Muscle of back (tissue), 3 donors: ENCODE measurements at regions not wholly inside any gene's neighbourhood (a gene's known extent, or its start where the extent isn't known, plus 50 kb on each side); places are given as distances from the start of the nearest gene placed in this dataset.
"Not testable (repeated sequence)": the region's sequence is repeated elsewhere in the genome, so short reads cannot be mapped to it uniquely, and the experiment has no call there.

Source experiments
- DNase-seq, 3 donors: peaks; one replicate each; pipeline versions ENCODE4 v3.0.0 to v3.0.0-alpha.2; 2013

DNA sequence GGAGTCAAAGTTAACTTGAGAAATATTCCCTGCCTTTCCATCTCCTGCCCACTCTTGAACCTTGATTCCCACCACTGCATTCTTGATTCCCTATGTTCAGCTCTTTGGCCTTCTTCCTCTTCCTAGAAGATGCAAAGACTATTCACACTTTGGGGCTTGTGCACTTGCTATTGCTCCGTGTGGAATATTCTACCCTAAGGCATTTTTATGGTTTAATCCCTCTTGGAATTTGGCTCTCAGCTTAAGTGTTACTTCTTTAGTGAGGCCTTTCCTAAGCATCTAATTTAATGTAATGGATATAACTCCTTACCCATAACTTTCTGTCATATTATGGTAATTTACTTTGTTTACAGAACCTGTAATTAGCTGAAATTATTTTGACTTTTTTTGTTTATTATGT, 318.9 kb upstream of the COL8A1 start:
- DNase-seq = no peak

GRCh38 chr3:99317201-99317600, 321.2 kb upstream of the COL8A1 start:
- DNase-seq = no peak

GRCh38 chr3:99315896-99316295, 322.5 kb upstream of the COL8A1 start:
- no peak for DNase-seq

DNA sequence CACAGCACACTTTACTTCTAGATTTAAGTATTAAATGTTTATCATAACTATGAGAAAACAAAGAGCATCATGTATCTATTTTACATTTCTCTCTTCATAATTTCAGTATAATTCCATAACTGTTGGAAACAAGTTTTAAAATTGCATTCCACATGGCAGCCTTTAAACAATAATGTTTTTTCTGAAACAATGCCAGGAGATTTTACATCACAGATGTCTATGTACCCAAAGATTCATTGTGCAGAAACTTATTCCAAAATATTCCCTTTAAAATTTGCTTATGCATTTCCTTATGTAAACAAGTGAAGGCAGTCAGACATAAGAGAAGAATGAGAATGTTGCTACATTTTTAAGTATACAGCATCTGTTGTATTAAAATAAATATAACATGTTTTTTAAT, 324.9 kb upstream of the COL8A1 start:
- no peak for DNase-seq

DNA sequence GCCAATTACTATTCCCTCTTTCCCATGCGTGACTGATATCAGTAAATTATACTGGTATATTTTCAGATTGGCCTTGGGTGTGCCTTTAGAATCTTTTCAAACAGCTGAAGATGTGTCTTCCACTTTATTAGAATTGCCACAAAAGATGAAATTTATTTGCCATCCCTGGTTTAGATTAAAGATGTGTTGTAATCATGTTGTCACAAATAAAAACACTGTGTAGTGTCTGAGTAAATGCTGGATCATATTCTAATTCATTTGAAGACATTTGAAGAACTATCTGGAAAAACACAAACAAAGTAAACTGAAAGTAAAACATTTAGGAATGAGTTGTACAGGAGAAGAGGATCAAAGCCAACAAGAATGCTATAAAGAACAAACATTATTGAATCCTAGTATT, 339.7 kb upstream of the COL8A1 start:
- no peak for DNase-seq

DNA sequence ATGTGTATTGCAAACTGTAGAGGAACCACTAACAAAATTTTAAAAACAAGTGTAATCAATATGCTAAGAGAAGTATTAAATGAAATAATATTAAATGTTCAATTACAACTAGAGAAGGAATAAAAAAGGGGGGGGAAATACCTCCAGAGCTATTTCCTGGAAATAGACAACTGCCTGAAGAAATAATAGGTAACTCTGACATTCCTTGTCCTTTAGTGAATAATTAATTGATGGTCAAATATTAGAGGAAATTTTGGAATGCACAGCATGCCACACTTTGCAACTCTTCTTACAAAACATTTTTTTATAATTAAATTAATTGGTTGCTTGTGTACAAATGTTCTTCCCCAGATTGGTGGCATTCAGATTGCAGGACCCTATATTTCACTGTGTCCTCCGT, 342.6 kb upstream of the COL8A1 start:
- no peak for DNase-seq

DNA sequence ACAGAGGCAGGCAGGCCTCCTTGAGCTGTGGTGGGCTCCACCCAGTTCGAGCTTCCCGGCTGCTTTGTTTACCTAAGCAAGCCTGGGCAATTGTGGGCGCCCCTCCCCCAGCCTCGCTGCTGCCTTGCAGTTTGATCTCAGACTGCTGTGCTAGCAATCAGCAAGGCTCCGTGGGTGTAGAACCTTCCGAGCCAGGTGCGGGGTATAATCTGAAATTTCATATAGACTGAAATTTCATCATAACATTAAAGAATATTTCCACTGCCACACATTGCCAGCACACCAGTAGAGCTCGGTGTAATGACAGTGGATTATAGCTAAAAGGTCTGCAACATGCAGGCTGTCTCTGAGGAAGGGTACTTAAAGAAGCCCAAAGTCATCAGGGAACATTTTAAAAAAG, 344.3 kb upstream of the COL8A1 start:
- DNase-seq = not testable (repeated sequence)

DNA sequence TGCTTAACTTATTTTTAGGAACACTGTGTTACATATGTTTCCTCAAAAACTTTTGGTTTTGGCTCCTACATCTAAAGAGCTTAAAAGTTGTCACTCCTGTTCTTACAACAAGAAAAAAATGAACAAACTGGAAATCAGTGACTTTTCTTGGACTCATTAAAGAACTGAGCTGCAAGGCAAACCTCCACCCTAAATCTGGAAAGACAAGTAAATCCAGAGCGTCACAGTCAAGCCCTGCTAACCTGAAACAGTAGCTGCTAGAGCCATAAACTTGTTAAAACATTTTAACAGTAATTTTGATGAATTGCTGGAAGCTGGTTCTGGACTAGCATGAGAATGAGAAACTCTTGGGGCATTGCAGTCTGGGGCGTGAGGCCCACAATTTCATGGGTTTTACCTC, 350.5 kb upstream of the COL8A1 start:
- no peak for DNase-seq

- no peak for DNase-seq
Measured at GRCh38 chr3:99286266-99286845, 352.0 kb upstream of the COL8A1 start.

DNA sequence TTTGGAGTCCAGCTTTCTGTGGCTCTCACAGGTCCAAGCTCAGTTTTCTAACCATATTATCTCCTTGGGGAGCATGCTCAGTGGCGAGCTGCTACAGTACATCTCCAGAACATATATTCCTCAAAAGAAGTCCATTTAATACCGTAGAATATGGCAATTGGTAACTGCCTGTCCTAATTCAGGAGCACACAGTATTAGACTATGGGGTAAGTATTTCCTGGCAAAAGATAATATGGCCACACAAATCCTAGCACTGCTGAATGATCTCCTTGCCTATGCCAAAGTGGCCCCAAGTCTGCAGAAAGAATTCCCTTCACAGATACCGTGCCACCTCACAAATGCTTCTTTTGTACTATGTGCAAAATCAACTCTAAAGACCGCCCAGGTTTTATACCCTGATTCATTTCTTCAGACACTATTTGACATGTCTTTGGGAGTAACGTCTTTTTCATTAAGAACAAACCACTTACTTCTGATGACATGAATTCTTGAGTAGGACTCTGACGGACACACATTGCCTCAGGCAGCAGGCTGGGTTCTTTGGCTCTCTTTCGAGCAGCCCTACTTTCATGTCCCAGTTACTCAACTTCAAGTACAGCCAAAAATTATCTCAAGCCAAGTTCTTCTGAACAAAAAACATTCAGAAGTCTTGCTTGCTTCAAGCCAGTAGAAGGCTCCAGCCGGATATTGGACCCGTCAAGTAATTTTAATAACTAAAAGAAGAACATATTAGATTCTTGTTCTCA, 368.3 kb upstream of the DCBLD2 start:
- DNase-seq = peak in 2 of 3 donors; percentile 16 to 34

DNA sequence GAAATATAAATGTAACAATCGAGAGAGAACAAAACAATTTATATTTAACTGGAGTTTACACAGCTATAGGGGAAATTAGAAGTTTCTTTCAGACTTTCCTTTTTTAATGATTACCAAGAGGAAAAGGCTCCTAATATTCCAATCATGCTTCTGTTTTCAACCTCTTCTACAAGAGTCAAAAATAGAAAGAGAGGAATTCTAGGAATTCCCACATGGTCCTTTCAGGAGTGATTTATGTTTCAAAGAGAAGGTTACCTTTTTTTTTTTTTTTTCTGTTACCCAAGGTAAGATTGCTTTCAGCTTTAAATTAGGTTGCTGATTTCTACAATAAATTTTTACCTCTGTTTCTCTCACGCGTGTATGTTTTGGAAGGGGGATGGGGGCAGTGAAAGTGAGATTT, 355.3 kb upstream of the DCBLD2 start:
- DNase-seq = no peak

DNA sequence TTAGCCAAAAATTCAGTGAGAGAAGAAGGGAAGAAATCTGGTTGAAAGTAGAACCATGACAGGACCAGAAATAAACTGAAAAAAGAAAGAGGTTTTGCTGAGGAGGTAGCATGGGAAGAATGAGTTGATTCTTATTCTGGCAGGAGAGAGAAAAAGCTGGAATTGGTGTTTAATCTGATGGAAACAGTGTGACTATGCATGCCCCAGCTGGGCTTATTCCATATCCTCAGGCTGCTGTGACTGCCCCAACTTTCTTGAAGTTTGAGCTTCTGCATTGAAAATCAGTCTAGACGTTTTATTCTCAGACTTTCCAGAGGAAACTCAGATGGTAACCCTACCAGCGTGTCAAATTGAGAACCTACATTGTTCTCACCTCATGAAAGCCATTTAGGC, 352.5 kb upstream of the DCBLD2 start:
- DNase-seq = no peak

DNA sequence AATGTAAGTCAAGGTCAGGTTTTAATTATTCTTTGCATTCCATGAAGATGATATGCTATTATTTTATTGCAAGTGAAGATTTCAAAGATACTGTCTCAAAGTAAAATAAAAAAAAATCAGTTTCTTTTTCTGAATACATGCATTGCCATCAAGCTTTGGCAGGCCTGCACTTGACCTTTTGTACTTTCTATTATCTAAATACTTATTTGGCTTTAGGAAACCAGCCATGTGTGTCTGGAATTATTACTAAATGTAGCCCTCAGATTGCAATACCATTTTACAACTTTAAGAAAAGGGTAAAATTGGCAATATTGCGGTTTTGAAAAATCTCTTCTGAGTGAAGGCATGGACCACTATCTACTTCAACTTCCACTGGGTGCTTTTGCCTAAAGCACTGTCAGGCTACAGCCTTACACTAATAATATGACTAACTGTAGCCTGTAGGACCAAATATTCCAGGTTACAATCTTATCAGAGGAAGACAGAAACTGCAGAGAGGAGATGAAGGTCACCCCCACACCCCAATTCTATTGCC, 349.4 kb upstream of the DCBLD2 start:
- peak in 1 of 3 donors; percentile 24 for DNase-seq

GRCh38 chr3:99250272-99250671, 348.8 kb upstream of the DCBLD2 start:
- peak in 1 of 3 donors; percentile 45 for DNase-seq

DNA sequence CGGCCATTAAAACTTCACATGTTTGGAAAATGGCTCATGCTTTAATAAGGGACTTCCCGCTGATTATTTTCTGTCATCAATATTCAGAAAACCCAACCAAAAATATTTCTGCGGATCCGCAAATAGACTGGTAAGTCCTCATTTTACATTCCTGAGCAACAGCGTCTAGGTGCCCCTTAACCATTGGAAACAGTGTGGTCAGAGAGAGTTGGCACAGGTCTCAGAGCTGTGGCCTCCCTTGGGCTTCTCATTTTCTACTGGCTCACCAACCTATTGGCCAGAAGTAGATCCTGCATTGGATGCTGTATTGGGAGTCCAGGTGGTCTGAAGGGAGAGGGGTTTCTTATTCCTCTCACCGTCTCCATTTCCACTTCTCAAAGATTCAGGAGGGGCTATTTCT, 348.1 kb upstream of the DCBLD2 start:
- DNase-seq = no peak

DNA sequence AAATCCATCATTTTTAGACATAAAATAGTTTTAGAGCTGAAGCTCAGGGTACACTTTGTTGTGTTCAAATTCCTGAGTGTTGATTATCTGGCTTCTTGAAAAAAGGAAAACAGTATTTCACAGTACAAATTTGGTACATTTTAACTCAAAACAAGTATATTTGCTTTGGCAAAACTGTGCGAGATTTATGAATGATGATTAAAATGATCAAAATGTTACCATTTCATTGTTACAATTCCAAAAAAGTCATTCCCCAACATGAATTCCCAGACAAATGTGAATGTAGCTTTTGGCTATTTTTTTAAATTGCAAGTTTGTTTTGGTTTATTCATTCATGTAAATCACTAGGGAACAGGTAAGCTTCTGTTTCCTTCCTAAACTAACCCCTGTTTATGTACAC, 347.4 kb upstream of the DCBLD2 start:
- DNase-seq = no peak

- no peak for DNase-seq
Measured at GRCh38 chr3:99248130-99248529, 346.6 kb upstream of the DCBLD2 start.

GRCh38 chr3:99246010-99246654, 344.6 kb upstream of the DCBLD2 start:
- DNase-seq = peak in 1 of 3 donors; percentile 20

GRCh38 chr3:99242271-99242670, 340.8 kb upstream of the DCBLD2 start:
- peak in 1 of 3 donors; percentile 38 for DNase-seq

DNA sequence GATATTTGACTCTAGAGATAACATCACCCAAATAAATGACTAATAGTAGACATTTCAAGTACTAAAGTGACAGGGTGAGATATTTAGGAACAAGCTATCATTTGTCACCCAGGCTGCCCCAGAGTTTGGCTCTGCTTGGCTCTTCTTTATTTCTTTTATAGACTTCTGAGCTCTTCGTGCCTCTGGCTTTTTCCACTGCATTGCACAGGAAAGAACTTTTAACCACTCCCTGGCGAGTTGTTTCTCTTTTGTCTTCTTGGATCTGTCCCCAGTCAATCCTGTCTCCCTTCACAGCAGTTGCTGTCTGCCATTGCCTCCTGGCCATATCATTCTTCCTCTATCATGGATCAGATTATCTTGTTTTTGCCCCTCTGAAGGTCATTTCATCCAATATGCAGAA, 339.2 kb upstream of the DCBLD2 start:
- no peak for DNase-seq

- DNase-seq = no peak
Measured at GRCh38 chr3:99236576-99236975, 335.1 kb upstream of the DCBLD2 start.

- DNase-seq = no peak
Measured at GRCh38 chr3:99232696-99233095, 331.2 kb upstream of the DCBLD2 start.

DNA sequence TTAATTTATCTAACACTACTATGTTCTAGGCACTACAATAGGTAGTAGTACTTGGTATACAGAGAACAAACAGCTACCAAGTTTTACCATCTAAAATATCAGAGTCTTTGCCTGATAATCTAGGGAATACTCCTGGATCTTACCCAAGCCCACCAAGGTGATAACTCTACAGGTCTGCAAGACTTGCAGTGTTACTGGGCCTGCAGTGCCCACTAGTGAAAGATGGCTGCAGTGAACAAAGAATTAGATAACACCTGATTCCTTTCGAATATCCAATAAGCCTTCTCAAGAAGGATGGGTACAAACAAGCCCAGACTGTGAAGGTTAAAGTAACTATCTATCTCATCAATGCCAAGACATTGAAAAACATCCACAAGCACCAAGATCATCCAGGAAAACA, 317.0 kb upstream of the DCBLD2 start:
- DNase-seq = no peak
